NCI-H82 treated with DMSO at 0.1 percent for 48 hours (cell line): ENCODE measurements at regions not wholly inside any gene's neighbourhood (a gene's known extent, or its start where the extent isn't known, plus 50 kb on each side); places are given as distances from the start of the nearest gene placed in this dataset.
"Not testable (repeated sequence)": the region's sequence is repeated elsewhere in the genome, so short reads cannot be mapped to it uniquely, and the experiment has no call there.

Experiments
- DNase-seq: peaks from one replicate; lab custom pipeline; 2025; ENCODE audit not compliant: unreplicated experiment; lab: John Stamatoyannopoulos, UW

DNA sequence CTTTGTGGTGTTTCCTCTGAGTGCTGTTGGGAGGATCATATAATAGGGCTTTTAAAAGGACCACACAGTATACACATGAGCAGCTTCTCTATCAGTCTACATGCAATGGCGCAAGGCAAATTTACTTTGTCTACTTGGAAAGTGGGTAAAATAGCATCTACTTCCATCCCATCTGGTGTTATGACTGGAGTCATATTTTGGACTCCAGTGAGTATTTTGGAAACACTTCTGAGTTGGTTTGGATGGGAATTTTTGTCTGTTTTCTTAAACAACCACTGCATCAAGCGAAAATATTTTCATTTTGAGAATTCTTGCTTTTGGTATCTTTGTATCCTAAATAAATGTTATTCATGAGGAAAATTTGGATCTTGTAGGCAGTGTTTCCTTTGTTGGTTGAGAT is 220.8 kb downstream of the NMUR2 start:
- no peak for DNase-seq

DNA sequence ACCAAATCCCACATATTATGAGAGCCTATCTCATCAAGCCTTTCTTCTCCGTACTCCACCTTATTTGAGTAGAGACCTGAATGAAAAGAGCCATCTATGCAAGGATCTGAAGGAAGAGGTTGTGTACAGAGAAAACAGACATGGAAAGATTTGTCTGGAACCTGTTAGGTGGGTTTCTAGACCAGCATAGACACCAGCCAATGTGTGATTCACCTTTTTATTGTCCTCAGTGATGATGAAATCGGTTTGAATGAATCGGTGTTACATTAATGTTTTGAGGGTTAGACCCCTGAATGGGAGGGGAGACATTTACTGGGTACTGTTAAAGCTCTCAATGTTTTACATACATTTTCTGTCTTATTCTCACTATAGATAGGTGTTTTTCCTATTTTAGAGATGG is 223.6 kb downstream of the NMUR2 start:
- no peak for DNase-seq

DNA sequence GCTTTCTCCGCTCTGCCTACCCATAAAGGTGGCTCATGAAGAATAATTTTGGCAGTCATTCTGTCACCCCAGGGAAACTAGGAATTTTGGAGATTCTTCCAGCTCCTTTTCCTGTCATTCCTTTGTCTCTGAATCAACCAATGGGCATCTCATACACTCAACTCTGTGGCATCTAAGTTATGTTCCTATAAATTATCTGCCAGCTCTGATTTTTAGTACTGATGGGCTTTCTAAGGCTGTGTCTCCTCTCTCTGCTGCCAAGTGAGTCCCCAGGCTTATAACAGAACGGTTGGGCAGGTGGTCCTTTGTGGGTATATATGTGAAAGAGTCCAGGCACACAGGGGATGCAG is 226.8 kb downstream of the NMUR2 start:
- no peak for DNase-seq

DNA sequence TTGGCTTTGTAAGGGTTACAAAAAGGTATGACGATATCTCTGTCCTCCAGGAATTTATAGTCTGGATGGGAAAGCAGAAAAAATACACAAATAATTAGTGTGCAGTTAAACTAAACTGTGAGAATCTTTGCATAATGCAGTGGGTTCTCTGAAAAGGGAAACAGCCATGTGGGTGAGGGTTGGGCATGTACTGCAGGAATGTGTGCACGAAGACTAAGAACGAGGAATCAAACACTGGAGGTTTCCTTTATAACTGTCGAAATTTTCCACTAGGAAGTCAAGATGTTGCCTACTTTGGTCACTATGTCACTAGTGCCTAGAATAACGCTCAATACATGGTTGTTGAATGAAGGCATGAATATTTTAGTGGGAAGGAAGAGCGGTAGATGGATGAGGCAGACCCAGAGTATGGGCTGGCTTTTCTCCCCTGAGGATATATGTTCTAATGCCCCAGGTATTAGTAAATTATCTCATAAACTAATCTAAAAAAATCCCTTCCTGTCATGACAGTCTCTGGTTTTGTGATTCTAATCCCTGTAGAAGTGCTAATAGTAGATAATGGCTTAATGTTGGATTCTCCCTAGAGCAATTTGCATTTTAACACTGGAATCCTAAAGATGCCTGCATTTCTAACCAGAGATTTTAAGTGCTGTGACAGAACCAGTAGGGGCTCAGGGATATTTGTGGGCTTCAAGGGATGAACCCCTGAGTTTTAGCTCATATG is 227.3 kb downstream of the NMUR2 start:
- DNase-seq, result no peak

DNA sequence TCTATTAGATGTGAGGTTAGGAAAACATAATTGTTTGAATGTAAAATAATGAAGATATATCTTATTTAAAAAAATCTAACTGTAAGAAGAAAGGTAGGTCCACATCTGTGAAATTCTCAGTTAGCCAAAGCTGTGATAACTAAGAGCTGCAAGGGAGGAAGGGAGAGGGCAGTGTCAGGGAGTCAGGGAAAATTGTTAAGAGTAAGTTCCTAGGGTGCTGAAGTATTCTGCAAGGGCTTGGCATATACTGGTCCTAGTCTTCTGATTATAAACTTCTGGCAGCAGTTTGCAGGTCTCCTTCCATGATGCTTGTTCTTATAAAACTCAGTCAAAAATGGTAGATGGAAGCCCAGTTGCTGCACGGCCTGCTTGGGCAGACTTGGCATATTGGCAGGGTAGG is 233.2 kb downstream of the NMUR2 start:
- no peak for DNase-seq

DNA sequence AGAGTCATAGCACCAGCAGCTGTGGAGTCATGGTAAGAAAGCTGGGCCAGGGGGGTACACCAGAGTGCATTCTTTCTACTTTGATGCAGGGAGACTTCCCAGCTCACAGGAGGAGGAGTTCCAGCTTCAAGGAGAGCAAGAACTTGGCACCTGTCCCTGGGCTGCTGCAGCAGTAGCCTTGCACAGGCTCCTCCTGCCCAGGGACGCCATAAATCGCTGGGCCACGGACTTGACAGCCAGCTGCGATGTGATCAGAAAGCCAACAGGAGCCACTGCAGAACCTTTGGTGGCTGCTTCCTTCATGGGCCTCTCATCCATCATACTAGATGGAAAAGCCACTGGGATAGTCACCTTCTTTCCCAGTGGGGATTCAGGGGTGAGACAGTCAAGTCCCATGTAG is 234.7 kb downstream of the NMUR2 start:
- DNase-seq, result no peak

DNA sequence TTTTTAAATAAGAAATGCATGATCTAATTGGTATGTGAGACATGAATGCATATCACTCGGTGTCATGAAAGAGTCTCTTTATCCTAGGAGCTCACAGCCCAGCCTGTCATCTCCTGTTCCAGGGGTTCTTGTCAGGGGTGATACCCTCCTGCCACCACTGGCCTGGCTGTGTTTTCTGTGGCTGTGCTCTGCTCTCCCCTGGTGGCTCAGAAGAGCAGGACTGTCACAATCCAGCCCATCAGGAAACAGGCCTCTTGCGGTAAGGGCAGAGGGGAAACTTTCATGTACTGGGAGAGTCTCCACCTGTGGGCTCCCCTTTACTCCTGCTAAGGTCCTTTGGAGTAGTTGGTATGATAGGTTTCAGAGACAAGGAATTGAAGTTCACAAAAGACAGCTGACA is 240.2 kb upstream of the GLRA1 start:
- DNase-seq, result no peak

DNA sequence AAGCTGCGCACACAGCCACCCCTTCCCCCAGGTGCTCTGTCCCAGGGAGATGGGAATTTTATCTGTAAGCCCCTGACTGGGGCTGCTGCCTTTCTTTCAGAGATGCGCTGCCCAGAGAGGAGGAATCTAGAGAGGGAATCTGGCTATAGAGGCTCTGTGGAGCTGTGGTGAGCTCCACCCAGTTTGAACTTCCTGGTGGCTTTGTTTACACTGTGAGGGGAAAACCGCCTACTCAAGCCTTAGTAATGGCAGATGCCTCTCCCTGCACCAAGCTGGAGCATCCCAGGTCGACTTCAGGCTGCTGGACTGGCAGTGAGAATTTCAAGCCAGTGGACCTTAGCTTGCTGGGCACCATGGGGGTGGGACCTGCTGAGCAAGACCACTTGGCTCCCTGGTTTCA is 235.2 kb upstream of the GLRA1 start:
- DNase-seq, result not testable (repeated sequence)

DNA sequence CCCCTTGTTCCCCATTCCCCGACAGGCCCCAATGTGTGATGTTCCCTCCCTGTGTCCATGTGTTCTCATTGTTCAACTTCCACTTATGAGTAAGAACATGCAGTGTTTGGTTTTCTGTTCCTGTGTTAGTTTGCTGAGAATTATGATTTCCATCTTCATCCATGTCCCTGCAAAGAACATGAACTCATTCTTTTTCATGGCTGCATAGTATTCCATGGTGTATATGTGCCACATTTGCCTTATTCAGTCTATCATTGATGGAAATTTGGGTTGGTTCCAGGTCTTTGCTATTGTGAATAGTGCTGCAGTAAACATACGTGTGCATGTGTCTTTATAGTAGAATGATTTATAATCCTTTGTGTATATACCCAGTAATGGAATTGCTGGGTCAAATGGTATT is 229.8 kb upstream of the GLRA1 start:
- not testable (repeated sequence) for DNase-seq

DNA sequence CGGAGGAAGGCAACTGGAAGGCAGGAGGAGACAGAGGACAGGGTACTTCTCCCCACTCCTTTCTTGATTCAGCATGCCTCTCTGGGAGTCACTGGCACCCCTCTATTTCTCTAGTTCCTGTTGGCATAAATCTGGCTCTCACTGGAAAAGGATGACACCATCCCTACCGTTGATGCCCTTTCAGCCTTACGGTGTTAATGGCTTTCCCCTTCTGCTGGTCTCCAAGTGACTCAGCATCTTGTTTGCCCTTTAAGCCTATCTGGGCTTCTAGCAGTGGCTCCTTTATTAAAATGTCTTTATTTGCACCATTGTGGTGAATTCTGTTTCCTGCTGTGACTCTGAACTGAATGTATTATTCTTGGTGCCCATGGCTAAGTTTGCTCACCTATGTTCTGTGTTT is 227.3 kb upstream of the GLRA1 start:
- DNase-seq, result no peak

DNA sequence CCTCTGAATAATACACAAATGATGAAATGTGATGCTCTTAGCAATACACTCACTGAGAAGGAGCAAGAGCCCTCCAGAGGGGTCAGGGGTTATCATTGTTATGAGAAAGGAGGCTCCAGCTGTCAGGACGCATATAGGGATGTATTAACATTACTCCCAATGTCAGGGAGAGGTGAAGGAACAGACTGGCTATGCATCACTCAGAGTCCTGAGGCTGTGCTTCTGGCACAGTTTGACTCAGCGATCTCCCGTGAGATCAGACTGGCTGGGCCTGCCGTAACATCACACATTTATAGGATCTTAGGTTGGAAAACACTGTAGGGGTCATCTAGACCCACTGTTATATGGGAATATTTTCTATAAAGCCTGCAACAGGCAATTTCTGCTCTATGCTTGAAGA is 226.5 kb upstream of the GLRA1 start:
- DNase-seq, result no peak

DNA sequence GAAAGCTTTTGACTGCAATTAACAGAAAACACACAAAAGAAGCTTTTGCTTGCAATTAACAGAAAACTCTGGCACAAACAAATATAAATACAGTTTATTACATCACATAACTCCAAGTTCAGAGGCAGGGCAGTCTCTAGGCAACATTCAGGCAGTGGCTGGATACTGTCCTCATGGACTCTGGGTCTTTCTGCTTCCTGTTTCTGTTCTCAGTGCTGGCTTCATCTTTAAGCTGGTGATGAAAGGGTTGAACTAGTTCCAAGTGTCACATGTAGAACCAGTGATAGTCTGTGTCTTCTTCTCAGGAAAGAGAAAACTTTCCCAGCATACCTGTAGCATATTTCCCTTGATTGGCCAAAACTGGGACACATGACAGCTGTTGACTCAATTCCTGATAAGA is 222.6 kb upstream of the GLRA1 start:
- DNase-seq, result no peak

DNA sequence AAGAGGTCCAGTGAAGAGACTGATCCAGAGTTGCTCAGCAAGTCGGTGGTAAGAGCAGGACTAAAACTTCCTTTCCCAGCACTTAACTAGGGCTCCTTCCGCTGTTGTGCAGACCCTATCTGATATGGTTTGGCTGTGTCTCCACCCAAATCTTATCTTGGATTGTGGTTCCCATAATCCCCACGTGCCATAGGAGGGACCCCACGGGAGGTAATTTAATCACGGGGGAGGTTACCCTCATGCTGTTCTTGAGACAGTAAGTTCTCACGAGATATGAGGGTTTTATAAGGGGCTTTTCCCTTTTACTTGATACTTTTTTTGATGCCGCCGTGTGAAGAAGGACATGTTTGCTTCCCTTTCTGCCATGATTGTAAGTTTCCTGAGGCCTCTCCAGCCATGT is 221.9 kb upstream of the GLRA1 start:
- DNase-seq, result no peak

DNA sequence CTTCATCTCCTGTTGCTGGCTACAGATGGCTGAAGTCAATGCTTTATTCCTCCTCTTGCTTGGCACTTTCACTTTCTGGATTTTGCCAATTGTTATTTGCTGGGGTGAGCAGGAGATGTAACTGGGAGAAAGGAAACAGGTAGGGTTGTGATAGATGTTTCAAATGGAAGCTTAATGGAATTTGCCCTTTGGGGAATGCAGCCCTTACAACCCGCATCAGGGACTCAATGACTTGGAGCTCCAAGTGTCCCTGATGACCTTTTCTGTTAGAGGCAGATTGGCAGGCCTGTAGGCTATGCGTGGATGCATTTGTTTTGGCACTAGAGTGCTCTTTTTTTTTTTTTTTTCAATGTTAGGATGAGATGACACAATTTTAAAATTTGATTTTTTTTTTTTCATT is 219.9 kb upstream of the GLRA1 start:
- no peak for DNase-seq

DNA sequence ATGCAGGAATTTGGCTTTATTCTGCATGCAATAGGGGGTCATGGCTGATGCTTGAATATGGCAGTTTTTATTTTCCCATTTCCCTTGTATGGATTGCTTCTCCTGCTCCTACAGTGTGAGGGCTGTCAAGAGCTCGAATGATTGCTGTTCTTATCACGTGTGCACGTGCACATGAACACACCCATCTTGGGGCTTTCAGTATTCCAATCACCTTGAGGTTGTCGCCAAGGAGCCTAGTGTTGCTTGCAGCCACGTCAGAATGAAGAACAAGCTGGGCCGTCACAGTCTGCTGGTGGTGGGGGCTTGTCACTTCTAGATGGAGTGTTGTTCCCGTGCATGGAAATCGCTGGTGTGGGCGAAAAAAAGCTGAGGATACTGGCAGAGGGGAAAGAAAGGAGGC is 219.4 kb upstream of the GLRA1 start:
- DNase-seq, result no peak

DNA sequence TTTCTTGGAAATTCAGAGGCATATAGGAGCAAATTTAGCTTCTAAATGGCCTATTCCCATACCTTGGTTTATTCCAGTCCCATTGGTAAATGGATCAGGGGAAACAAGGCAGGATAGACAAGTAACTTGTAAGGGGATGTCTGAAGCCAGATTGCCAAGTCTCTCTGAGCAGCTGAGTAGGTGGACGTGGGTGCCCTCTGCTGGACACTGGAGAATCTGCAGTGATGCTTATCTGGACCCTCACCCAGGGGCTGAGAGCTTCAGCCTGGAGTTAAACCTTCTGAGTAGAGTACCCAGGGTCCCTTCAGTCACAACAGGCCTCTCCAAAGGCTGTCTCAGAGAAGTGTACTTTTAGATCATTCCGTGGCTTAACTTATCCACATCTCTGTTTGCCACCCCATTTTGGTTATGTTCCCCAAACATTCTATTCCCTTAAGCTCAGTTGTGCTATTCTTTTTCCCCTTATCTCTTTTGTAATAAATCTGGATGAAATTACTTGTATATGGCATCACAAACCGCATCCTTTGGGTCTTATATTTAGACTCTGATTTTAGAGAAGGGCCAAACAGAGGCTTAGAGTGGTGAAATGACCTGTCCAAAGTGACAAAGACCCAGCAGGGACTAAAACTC is 218.3 kb upstream of the GLRA1 start:
- peak; percentile 59 for DNase-seq

DNA sequence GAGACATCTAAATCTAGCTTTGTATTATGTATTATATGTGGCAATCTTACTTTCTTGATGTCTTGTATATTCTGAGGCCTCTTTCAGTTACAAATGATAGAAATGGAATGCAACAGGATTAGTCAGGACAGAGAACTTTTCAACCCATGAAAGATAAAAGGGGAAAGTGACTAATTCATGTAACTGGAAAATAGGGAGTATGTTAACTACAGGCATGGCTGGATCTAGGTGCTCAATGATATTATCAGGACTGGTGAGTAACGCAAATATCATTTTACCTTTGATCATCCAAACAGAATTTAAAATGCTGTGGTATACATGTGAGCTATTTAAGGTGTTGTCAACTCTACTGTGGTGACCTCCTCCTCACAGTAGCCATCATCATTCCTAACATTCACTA is 215.7 kb upstream of the GLRA1 start:
- DNase-seq, result no peak

DNA sequence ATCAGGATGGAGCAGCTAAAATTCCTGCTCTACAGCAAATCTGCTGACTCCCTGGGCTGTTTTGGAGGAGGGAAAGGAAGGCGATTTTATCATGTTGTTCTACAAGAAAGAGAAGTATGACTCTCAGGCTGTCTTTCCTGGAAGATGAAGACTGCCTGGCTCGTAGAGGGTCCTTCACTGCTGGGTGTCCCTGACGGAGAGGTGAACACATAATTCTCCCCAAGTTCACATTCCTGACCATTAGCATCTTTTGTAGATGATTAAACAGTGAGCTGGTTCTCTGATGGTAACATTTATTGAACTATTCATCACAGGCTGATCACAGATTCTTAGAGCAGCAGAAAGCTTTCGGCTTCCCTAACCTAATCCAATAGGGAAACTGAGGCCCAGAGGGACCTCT is 212.4 kb upstream of the GLRA1 start:
- no peak for DNase-seq

DNA sequence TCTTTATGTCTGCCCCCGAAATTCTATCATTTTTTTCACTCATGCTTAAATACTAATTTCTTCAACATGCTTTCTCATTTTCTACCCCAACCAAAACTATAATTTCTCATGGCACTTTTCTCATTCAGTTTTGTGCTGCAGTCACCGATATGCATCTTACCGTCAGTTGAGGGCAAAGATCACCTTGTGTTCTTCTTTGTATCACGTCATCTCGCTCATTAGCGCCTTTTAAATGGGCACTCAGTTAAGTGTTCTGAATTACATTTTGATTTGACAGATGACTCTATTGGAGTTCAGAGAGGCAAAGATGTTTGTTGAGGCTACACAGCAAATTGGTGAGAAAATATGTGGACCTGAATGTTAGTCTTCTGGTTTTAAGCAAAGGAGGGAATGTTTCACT is 211.7 kb upstream of the GLRA1 start:
- no peak for DNase-seq

DNA sequence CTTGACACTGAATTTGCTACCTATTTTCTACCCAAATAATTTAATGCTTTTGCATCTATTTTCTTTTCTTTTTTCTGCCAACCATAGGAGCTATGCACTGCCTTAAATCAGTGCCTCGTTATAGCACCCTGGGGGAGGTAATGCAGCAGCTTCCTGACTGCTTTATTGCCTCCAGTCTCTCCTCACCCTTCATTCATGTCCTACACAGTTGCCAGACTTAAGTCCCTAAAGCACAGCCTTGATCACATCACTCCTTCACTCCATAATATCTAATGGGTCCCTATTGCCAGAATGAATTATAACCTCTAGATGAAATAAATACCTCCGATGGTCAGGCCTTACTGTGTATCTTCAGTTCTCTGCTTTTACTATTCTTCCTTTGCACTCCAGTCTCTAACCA is 211.2 kb upstream of the GLRA1 start:
- no peak for DNase-seq

DNA sequence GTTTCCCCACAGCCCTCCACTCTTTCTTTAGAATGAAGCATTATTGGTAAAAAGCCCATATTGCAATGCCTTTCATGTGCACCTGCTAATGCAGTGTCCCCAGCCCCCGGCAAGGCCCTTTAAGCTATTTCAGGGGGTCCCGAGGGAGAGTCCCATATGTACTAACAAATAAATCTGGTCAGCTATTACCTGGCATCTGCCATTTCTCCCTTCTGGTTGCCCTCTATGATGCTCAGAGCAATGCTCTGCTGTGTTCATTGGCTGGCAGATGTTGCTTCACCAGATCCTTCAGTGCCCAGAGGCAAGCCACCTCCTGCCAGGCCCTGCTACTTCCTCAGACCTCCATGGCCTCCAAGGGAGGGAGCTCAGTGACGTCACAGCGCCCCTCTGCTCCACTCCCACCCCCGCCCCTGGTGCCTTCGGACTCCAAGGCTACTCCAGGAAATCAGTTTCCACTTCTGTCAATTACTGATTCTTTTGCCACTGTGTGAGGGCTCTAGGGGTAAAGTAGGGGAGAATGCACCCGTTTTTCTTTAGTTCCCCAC is 201.1 kb upstream of the GLRA1 start:
- DNase-seq, result no peak

DNA sequence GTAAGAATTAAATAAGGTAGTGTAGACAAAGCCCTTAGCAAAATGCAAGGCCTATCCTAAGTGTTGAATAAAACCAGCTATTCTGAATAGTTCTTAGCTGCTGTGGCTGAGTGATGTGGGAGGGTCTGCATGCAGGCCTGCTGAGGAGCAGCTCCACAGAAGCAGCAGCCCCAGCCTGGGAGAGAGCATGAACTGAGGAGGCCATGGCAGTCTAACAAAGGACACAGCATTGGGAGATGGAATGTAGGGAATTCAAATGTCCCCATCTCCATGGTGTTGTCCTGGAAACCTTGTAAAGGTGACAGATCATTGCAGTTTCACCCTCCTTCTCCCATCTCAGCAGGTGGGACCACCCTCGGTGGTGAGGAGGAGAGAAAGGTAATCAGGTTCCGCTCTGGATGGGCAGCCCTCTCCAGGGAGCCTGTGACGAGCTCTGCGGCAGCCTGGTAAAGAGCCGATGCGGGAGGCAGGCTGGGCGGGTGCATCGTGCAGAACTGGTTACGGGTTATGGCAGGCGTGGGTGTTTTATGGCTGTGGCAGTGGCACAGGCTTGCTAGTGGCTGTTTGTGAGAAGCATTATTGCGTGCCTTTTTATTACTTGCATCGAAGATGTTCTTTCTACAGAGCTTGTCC is 199.9 kb upstream of the GLRA1 start:
- no peak for DNase-seq
